Right cardiac atrium (tissue), 5 donors: ENCODE measurements at regions not wholly inside any gene's neighbourhood (a gene's known extent, or its start where the extent isn't known, plus 50 kb on each side); places are given as distances from the start of the nearest gene placed in this dataset.
"Not testable (repeated sequence)": the region's sequence is repeated elsewhere in the genome, so short reads cannot be mapped to it uniquely, and the experiment has no call there.

Experiments used
- ATAC-seq, 2 donors: fragments of 200-7000 bp; cut with Tn5 transposase; one replicate each; pipeline versions ENCODE4 v1.8.0 to v1.9.1; 2020; ENCODE audit warnings: moderate library complexity in 2 of 2, mild to moderate bottlenecking in 1 of 2
- DNase-seq, 3 donors: peaks; one replicate each; pipeline ENCODE4 v3.0.0-alpha.2; 2020
- H3K27ac ChIP-seq: one replicate; pipeline ENCODE4 v1.5.1; 2013; ENCODE audit warnings: mild to moderate bottlenecking, low read length, control low read depth, moderate library complexity
- H3K27me3 ChIP-seq: one replicate; pipeline ENCODE4 v1.6.1; 2013; ENCODE audit not compliant: control insufficient read depth, insufficient read depth
- H3K4me1 ChIP-seq: one replicate; pipeline ENCODE4 v1.6.1; 2013; ENCODE audit warnings: low read length; ENCODE audit not compliant: control insufficient read depth, insufficient read depth
- H3K4me3 ChIP-seq: one replicate; pipeline ENCODE4 v1.5.1; 2013; ENCODE audit warnings: low read length, control low read depth
- H3K9me3 ChIP-seq: one replicate; pipeline ENCODE4 v1.6.1; 2013; ENCODE audit warnings: low read length; ENCODE audit not compliant: control insufficient read depth
- WGBS: extraction: QIAGEN DNeasy Blood & Tissue Kit; methylation state at CpG from one replicate; pipeline ENCODE4 v1.1.7; 2013; 5-methylcytosine and 5-hydroxymethylcytosine counted together
- intact Hi-C, 4 donors: fragments of 100-400 bp; cut with DNase I; formaldehyde crosslinking; loops; one replicate each; pipeline versions ENCODE4 v1.11.0 to v1.14.0; 2022 to 2023
- donor health status: healthy with polysubstance abuse.
- donor health status: DM: no; HTN: yes; CAD: no.
- donor health status: DM: no; HTN: no; CAD: no.
- donor health status: DM: no; HTN: yes; CAD: no; lungs with severe emphysema.
- donor health status: DM: yes; HTN: yes; CAD: no.

DNA sequence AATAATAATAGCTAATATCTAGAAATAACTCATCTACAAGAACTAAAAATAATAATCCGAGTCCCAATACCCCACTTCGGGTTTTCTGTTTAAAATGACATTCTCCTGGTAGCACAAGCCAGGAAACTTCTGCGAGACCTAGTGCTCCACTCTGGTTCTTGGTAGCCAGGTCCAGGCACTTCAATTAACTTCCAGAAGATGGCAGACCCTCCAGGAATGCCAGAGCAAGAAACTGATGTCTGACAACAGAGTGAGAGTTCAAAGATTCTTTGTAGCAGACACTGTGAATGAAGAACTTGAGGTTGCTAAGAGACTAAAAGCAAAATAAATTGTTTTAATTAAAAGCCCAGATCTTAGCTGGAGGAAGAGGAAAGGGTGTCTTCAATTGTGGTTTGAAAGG is 1963.3 kb upstream of the CDH9 start:
- intact Hi-C loops, result no loop called here
- ATAC-seq (no peak), DNase-seq (no peak)
- Histone ChIP-seq H3K4me3 (no peak overlapping the region), H3K9me3 (peaks cover 6% of the 10 kb centered on the region), H3K27ac (no peak overlapping the region), H3K4me1 (no peaks in the 10 kb centered on the region), H3K27me3 (no peaks in the 10 kb centered on the region)
- WGBS, result 77% methylated on average over 3 of the region's 3 CpGs

DNA sequence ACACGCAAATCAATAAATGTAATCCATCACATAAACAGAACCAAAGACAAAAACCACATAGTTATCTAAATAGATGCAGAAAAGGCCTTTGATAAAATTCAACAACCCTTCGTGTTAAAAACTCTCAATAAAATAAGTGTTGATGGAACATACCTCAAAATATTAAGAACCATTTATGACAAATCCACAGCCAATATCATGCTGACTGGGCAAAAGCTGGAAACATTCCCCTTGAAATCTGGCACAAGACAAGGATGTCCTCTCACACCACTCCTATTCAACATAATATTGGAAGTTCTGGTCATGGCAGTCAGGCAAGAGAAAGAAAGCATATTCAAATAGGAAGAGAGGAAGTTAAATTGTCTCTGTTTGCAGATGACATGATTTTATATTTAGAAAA is 1946.3 kb upstream of the CDH9 start:
- no peak overlapping the region for H3K27ac ChIP-seq
- H3K9me3 ChIP-seq, result no peaks in the 10 kb centered on the region
- H3K27me3 ChIP-seq, result no peaks in the 10 kb centered on the region
- no peaks in the 10 kb centered on the region for H3K4me1 ChIP-seq
- intact Hi-C loops, result no loop called here
- WGBS, result 72% methylated on average over 2 of the region's 2 CpGs
- DNase-seq, result no peak
- no peak for ATAC-seq
- H3K4me3 ChIP-seq, result no peak overlapping the region

DNA sequence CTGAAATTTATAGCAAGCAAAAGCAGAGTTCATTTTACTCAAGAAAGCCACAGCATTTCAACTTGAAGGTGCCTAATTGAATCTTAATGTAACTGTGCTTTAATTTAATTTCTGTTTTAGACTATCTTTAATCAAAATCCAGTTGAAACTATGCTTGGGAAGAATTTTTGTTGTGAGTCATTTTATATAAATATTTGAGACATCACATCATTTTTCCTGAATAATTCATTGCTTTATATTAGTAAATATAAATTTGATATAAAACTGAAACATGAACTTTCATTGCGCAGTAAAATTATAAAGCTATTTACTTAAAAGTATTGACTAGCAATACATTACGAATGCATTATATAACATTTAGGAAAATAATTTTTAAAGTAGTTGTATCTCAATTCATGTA is 1937.1 kb upstream of the CDH9 start:
- WGBS, result 81% methylated on average over 2 of the region's 2 CpGs

DNA sequence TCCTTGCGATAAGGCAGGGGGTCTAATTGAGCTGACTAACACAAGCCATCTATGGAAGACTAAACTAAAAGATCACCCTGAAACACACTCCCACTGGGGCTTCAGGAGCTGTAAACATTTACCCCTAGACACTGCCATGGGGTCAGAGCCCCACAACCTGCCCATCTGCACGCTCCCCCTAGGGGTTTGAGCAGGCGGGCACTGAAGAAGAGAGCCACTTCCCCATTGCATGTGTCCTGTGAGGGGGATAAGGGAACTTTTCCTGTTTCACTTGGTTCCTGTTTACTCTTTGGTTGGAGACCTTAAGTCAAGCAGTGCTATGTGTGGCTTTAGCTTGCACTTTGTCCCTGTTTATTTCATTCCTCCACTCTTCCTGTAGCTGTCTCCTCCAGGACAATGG is 1929.5 kb upstream of the CDH9 start:
- no peaks in the 10 kb centered on the region for H3K27me3 ChIP-seq
- WGBS, result 76% methylated on average over 3 of the region's 3 CpGs
- ATAC-seq (no peak), DNase-seq (no peak)
- no peak overlapping the region for H3K4me3 ChIP-seq
- intact Hi-C loops, result no loop called here
- H3K9me3 ChIP-seq, result peaks cover 3% of the 10 kb centered on the region
- no peak overlapping the region for H3K27ac ChIP-seq
- no peaks in the 10 kb centered on the region for H3K4me1 ChIP-seq

More for the DNA sequence above, 1937.1 kb upstream of the CDH9 start:
- no peak for DNase-seq
- Histone ChIP-seq H3K9me3 (no peaks in the 10 kb centered on the region), H3K4me1 (no peaks in the 10 kb centered on the region), H3K27ac (no peak overlapping the region), H3K27me3 (no peaks in the 10 kb centered on the region), H3K4me3 (no peak overlapping the region)
- no peak for ATAC-seq
- intact Hi-C loops, result no loop called here

DNA sequence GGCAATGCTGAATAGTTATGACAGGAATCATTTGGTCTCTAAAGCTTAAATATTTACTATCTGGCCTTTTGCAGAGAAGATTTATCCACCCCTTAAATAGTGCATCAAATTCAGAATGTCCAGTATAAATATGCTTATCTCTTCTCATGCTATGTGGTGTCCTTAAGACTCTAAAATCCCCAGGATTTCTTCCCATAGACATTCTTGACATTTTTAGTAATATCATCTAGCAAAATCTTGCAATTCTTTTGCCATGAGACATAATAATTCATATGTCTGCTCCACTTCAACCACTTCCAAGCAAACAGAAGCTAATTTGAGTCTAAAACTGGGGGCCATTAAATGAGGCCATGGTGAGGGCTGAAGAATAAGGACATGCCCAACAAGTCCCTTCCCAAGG is 1923.4 kb upstream of the CDH9 start:
- Histone ChIP-seq H3K9me3 (no peaks in the 10 kb centered on the region), H3K4me3 (no peak overlapping the region), H3K4me1 (no peaks in the 10 kb centered on the region), H3K27ac (no peak overlapping the region), H3K27me3 (no peaks in the 10 kb centered on the region)
- intact Hi-C loops, result no loop called here
- no peak for ATAC-seq
- DNase-seq, result no peak

DNA sequence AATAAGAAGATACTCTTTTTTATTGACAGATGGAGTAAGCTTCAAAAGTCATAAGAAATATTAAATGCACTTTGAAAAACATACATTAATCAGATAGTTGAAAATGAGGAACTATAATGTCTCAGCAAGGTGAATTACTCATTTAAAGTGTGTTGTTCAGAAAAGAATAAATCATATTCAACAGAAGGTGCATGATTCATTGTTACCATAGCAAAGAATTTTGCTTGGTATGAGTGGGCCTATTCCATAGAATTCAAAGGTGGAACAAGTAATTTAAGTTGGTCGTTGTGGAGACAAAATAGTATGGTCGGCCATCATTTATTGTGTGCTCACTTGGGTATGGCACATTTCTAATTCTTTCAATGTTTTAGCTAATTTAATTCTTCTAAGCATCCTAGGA is 1920.2 kb upstream of the CDH9 start:
- no peak for DNase-seq
- Histone ChIP-seq H3K4me1 (no peaks in the 10 kb centered on the region), H3K9me3 (no peaks in the 10 kb centered on the region), H3K27me3 (no peaks in the 10 kb centered on the region), H3K4me3 (no peak overlapping the region), H3K27ac (no peak overlapping the region)
- WGBS, result 83% methylated on average over 2 of the region's 2 CpGs
- intact Hi-C loops, result no loop called here
- ATAC-seq, result no peak

DNA sequence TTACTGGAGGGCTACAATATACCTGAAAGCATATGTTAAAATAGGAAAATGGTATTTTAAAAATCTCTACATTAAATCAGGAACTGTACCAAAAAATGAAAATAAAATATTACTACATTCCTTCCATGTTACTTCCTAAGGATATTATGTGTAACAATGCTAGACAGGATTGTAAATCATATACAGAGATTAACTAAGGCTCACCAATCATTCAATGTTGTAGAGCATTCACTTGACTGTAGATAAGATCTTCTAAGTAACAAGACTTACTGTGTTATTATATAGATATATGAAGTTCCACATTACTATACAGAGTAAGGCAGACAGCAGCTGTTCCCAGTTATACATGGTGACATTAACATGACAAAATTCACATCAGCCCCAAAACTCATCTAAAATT is 1919.1 kb upstream of the CDH9 start:
- ATAC-seq (no peak), DNase-seq (no peak)
- no peak overlapping the region for H3K27ac ChIP-seq
- H3K4me3 ChIP-seq, result no peak overlapping the region
- no peaks in the 10 kb centered on the region for H3K9me3 ChIP-seq
- no peaks in the 10 kb centered on the region for H3K27me3 ChIP-seq
- intact Hi-C loops, result no loop called here
- no peaks in the 10 kb centered on the region for H3K4me1 ChIP-seq

DNA sequence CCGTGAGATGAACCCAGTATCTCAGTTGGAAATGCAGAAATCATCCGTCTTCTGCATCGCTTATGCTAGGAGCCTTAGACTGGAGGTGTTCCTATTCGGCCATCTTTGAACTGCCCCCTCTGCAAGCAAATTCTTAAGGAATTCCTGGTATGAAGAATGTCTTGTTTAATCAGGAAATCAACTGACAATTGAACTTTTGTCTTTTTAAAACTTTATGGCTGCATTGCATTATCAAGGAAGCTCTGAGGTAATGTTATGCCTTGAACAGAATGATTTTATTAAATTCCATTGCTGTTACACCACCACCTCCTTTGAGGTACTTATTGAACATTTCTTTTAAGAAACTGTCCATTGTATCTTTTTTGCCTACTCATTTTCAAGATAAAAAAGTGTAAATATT is 1915.7 kb upstream of the CDH9 start:
- ATAC-seq (no peak), DNase-seq (no peak)
- WGBS, result 82% methylated on average over 4 of the region's 4 CpGs
- H3K4me1 ChIP-seq, result no peaks in the 10 kb centered on the region
- intact Hi-C loops, result no loop called here
- H3K4me3 ChIP-seq, result no peak overlapping the region
- no peak overlapping the region for H3K27ac ChIP-seq
- H3K27me3 ChIP-seq, result no peaks in the 10 kb centered on the region
- H3K9me3 ChIP-seq, result peaks cover 4% of the 10 kb centered on the region

DNA sequence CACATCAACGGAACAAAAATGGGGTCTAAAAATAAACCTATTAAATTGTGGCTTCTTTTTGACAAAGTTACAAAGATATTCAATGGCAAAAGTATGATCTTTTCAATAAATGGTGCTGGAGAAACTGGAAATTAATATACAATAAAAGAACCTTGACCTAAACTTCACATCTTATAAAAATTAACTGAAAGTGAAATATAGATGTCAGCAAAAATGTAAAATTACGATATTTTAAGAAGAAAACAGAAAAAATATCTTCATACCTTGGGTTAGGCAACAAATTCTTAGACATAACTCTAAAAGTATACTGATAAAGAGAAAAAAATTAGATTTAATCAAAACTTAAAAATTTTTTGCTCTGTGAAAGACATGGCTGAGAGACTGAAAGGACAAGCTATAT is 1909.5 kb upstream of the CDH9 start:
- no peaks in the 10 kb centered on the region for H3K27me3 ChIP-seq
- no peak overlapping the region for H3K4me3 ChIP-seq
- ATAC-seq (no peak), DNase-seq (no peak)
- intact Hi-C loops, result no loop called here
- H3K27ac ChIP-seq, result no peak overlapping the region
- H3K4me1 ChIP-seq, result no peaks in the 10 kb centered on the region
- H3K9me3 ChIP-seq, result peaks cover 4% of the 10 kb centered on the region
- WGBS, result 69% methylated on average over 2 of the region's 2 CpGs

DNA sequence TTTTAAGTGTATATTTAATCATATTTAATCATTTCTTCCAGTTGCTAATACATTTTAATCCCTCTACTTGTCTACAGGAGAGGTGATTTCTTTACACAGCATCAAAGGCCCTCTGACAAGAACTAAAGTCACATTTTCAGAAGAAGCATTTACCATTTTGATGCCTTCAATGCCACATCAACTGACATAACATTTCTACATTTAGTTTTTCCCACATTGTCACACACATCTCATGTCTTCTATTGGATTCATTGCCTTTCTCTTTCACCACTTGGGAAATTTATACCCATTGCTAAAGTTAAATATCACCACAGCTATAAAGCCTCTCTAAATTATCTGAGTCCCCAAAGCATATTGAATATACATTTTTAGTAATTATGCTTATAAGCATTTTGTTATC is 1907.5 kb upstream of the CDH9 start:
- no peak for ATAC-seq
- intact Hi-C loops, result no loop called here
- Histone ChIP-seq H3K27ac (no peak overlapping the region), H3K4me3 (no peak overlapping the region), H3K9me3 (peaks cover 2% of the 10 kb centered on the region), H3K4me1 (no peaks in the 10 kb centered on the region), H3K27me3 (no peaks in the 10 kb centered on the region)
- DNase-seq, result no peak

DNA sequence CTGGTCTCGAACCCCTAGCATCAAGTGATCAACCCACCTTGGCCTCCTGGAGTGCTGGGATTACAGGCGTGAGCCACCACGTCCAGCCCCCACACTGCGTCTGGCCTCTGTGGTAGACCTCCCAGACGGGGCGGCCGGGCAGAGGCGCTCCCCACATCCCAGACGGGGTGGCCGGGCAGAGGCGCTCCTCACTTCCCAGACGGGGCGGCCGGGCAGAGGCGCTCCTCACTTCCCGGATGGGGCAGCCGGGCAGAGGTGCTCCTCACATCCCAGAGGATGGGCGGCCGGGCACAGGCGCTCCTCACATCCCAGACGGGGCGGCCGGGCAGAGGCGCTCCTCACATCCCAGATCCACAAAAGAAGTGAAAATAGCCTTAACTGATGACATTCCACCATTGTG is 1891.0 kb upstream of the CDH9 start:
- H3K4me1 ChIP-seq, intact Hi-C loops: not testable (repeated sequence)
- 84% methylated on average over 24 of the region's 24 CpGs for WGBS

DNA sequence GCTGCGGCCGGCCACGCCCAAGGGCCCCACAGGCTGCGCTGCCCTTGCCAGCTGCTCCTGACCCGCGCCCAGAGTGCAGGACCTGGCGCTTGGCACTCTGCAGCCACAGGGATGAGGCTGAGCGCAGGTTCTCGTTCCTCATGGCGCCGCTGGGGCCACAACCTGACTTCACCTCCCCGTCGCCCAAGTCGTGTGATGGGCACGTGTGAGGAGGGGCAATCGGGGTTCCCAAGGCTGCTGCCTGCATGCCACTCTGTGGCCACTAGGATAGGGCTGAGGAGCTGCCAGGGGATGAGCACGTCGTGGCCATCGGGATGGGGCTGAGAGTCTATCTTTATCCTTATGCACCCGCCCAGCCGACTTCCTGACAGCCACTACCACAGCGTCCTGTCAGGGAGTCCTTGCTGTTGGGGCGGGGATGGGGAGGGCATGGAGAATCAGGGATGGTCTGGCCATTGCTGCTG is 1890.0 kb upstream of the CDH9 start:
- peak in 1 of 3 donors; percentile 31 for DNase-seq
- H3K9me3 ChIP-seq, H3K27me3 ChIP-seq, ATAC-seq, H3K27ac ChIP-seq, intact Hi-C loops, H3K4me1 ChIP-seq, H3K4me3 ChIP-seq: not testable (repeated sequence)
- 69% methylated on average over 23 of the region's 23 CpGs for WGBS

More for the DNA sequence above, 1891.0 kb upstream of the CDH9 start:
- H3K9me3 ChIP-seq, ATAC-seq, H3K4me3 ChIP-seq, H3K27ac ChIP-seq, H3K27me3 ChIP-seq: not testable (repeated sequence)
- DNase-seq, result peak in 1 of 3 donors; percentile 36
